ENCODE measurements at regions not wholly inside any gene's neighbourhood (a gene's known extent, or its start where the extent isn't known, plus 50 kb on each side); places are given as distances from the start of the nearest gene placed in this dataset.

- TF ChIP-seq EZH2 (IDR thresholded peaks at IDR 0.05; ENCODE audit: borderline replicate concordance, low read depth, low read length, poor library complexity, severe bottlenecking) (no peak), CTCF (conservative IDR thresholded peaks at IDR 0.05; ENCODE audit: low read depth, low read length) (no peak)
These were observed 166.1 kb downstream of the MN1 start for GRCh38 chr22:27635435-27635834.

Data from A673 (cell line).